ENCODE measurements at regions not wholly inside any gene's neighbourhood (a gene's known extent, or its start where the extent isn't known, plus 50 kb on each side); places are given as distances from the start of the nearest gene placed in this dataset.

GRCh38 chr2:76461431-76461830, 750.7 kb upstream of the GCFC2 start:
- Histone ChIP-seq H3K9me3 (no peaks in the 10 kb centered on the region), H3K27me3 (ENCODE audit: insufficient read depth) (no peaks in the 10 kb centered on the region), H3K4me3 (ENCODE audit: low read depth in 2 of 2, low read length in 1 of 2) (no peak overlapping the region), H4K20me1 (ENCODE audit: insufficient read depth) (no peaks in the 10 kb centered on the region), H3K4me1 (ENCODE audit: control insufficient read depth in 1 of 2, insufficient read depth in 2 of 2, low read depth in 1 of 2, low read length in 1 of 2) (no peaks in the 10 kb centered on the region), H2AFZ (ENCODE audit: low read depth) (no peak overlapping the region), H3K27ac (ENCODE audit: low read depth in 2 of 2, low read length in 1 of 2) (no peak overlapping the region), H3K9ac (no peak overlapping the region), H3F3A (replicated peaks; ENCODE audit: insufficient read depth) (no peaks in the 10 kb centered on the region), H3K36me3 (replicated peaks in 1 of 2; ENCODE audit: control insufficient read depth in 1 of 2, insufficient read depth in 2 of 2, low read length in 1 of 2) (no peaks in the 10 kb centered on the region), H3K4me2 (no peak overlapping the region), H3K9me2 (no peaks in the 10 kb centered on the region), H3K79me2 (ENCODE audit: insufficient read depth) (no peaks in the 10 kb centered on the region)
- no peak for TF ChIP-seq NFIC (IDR thresholded peaks at IDR 0.05; ENCODE audit: borderline replicate concordance)
- TF ChIP-seq FOSL2 (IDR thresholded peaks at IDR 0.05; ENCODE audit: borderline replicate concordance, low read depth) = no peak
- TF ChIP-seq TCF12 (IDR thresholded peaks at IDR 0.05) = no peak
- no peak for TF ChIP-seq GABPA (IDR thresholded peaks at IDR 0.05; ENCODE audit: low read depth)
- TF ChIP-seq FOXJ3 (CRISPR knock-in tag; IDR thresholded peaks at IDR 0.05) = no peak
- TF ChIP-seq TEAD4 (IDR thresholded peaks at IDR 0.05; ENCODE audit: borderline replicate concordance, insufficient read depth) = no peak
- TF ChIP-seq MEF2A (IDR thresholded peaks at IDR 0.05; ENCODE audit: borderline replicate concordance, low read depth) = no peak
- no peak for TF ChIP-seq ZBTB33 (IDR thresholded peaks at IDR 0.05; ENCODE audit: borderline replicate concordance, low read depth)
- TF ChIP-seq USF1 (IDR thresholded peaks at IDR 0.05; ENCODE audit: borderline replicate concordance, low read depth) = no peak
- no peak for TF ChIP-seq MXI1 (IDR thresholded peaks at IDR 0.05; ENCODE audit: low read depth, low read length)
- TF ChIP-seq SMC3 (IDR thresholded peaks at IDR 0.05; ENCODE audit: low read depth, low read length) = no peak
- 26% methylated on average over 4 of the region's 4 CpGs for WGBS (ENCODE audit: low lambda C conversion rate)
- no peak for DNase-seq
- ChIA-PET POLR2A (no interaction called here), CTCF (no interaction called here)

GRCh38 chr2:76455910-76456309, 745.2 kb upstream of the GCFC2 start:
- 27% methylated on average over 2 of the region's 2 CpGs for WGBS (ENCODE audit: low lambda C conversion rate)
- H3K27me3 ChIP-seq (ENCODE audit: insufficient read depth) = no peaks in the 10 kb centered on the region
- H3K9ac ChIP-seq = no peak overlapping the region
- no peaks in the 10 kb centered on the region for H3K4me1 ChIP-seq (ENCODE audit: control insufficient read depth in 1 of 2, insufficient read depth in 2 of 2, low read depth in 1 of 2, low read length in 1 of 2)
- H4K20me1 ChIP-seq (ENCODE audit: insufficient read depth) = no peaks in the 10 kb centered on the region
- ChIA-PET POLR2A (no interaction called here), CTCF (no interaction called here)
- no peak overlapping the region for H3K27ac ChIP-seq (ENCODE audit: low read depth in 2 of 2, low read length in 1 of 2)
- no peaks in the 10 kb centered on the region for H3K9me2 ChIP-seq
- no peaks in the 10 kb centered on the region for H3K79me2 ChIP-seq (ENCODE audit: insufficient read depth)
- no peak overlapping the region for H3K4me2 ChIP-seq
- DNase-seq = no peak
- H3K36me3 ChIP-seq (replicated peaks in 1 of 2; ENCODE audit: control insufficient read depth in 1 of 2, insufficient read depth in 2 of 2, low read length in 1 of 2) = no peaks in the 10 kb centered on the region
- H3K4me3 ChIP-seq (ENCODE audit: low read depth in 2 of 2, low read length in 1 of 2) = no peak overlapping the region
- no peaks in the 10 kb centered on the region for H3K9me3 ChIP-seq
- no peak overlapping the region for H2AFZ ChIP-seq (ENCODE audit: low read depth)
- no peaks in the 10 kb centered on the region for H3F3A ChIP-seq (replicated peaks; ENCODE audit: insufficient read depth)
- TF ChIP-seq SMC3 (IDR thresholded peaks at IDR 0.05; ENCODE audit: low read depth, low read length) (no peak), JUND (IDR thresholded peaks at IDR 0.05) (no peak), REST (IDR thresholded peaks at IDR 0.05; ENCODE audit: low read depth, low read length) (no peak), FOXJ3 (CRISPR knock-in tag; IDR thresholded peaks at IDR 0.05) (no peak), CTCF (IDR thresholded peaks at IDR 0.05) (no peak), NFIC (IDR thresholded peaks at IDR 0.05; ENCODE audit: borderline replicate concordance) (no peak), RCOR1 (IDR thresholded peaks at IDR 0.05; ENCODE audit: low read length) (no peak), ZBTB33 (IDR thresholded peaks at IDR 0.05; ENCODE audit: borderline replicate concordance, low read depth) (no peak), IRF3 (IDR thresholded peaks at IDR 0.05; ENCODE audit: low read depth, low read length) (no peak)
